Fibroblast of mammary gland (primary cell): ENCODE measurements at regions not wholly inside any gene's neighbourhood (a gene's known extent, or its start where the extent isn't known, plus 50 kb on each side); places are given as distances from the start of the nearest gene placed in this dataset.

Experiments used
- DNase-seq: peaks from one replicate; pipeline ENCODE4 v3.0.0-alpha.2; 2010; ENCODE audit warnings: low read depth
- H3K4me3 ChIP-seq: 2 replicates; pipeline ENCODE4 v1.5.1; 2011; ENCODE audit warnings: low read depth, mild to moderate bottlenecking, low read length, moderate library complexity; ENCODE audit not compliant: control insufficient read depth
- CTCF ChIP-seq: conservative IDR thresholded peaks from 2 replicates; pipeline ENCODE4 v1.5.1; 2011; ENCODE audit warnings: low read depth, low read length, inconsistent platforms; ENCODE audit not compliant: control insufficient read depth, insufficient read depth

DNA sequence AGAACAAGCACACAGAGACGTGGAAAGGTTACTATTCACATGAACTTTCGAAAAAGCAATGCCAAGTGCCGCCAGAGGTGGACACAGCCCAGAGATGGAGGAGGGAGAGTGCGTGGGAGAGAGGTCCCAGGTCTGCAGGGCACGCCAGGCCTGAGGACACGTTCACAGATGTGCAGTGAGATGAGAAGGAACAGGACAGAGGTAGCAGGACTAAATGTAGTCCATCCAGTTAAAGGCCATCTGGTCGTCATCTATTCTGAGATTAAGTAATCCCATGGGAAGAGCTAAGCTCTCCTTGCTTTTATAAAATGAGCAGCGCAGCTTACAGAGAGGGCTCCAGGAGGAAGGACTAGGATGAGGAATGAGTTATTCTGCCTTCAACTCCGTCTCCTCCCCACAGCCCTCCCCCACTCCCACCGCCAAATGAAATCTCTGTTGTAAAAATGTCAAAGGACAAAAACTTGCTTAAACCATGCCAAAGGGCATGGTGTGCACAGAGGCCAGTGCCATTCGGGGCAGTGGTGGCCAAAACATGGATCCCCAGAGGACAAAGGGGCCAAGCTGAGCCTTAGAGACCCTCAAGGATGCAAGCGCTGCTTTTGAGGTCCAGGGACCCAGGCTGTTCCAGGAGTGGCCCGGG, 85.4 kb upstream of the SLC25A33 start:
- DNase-seq: peak; percentile 22
- no peak for TF ChIP-seq CTCF
- H3K4me3 ChIP-seq: no peak overlapping the region

GRCh38 chr1:9454494-9455066, 84.7 kb upstream of the SLC25A33 start:
- no peak for TF ChIP-seq CTCF
- no peak overlapping the region for H3K4me3 ChIP-seq
- DNase-seq: no peak

DNA sequence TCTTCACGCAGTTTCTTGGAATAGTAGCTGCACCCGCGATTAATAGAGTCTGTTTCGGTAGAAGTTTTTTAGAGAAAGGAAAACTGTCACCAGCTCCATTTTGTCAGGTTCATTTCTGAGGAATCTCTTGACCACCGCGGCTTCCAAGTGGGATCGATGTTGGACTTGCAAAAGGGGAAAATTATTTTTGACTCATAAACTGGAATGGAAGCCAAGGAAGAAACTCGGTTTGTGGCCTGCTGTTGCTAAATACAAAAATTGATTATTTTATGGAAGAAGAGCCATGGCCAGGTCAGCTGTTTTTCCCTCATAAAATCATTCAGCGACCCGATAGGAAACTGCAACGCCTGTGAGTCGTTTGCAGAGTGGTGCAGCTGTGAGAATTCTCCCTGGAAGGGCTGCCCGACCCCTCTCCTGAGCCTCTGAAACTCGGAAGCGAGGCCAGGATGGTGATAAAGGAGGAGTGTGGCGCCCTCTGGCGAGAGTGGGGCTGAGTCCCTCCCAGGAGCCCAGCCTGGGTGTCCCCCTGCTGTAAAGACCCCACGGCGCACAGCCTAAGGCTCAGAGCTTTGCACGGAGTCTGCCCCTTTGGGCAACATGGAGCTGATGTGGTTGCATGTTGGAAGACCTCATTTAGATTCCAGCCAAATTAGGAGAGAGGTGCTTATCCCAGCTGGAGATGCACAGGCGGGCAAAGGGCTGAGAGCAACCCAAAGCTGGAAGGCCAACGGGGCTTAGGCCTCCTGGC, 83.6 kb upstream of the SLC25A33 start:
- TF ChIP-seq CTCF: peak; percentile 87

DNA sequence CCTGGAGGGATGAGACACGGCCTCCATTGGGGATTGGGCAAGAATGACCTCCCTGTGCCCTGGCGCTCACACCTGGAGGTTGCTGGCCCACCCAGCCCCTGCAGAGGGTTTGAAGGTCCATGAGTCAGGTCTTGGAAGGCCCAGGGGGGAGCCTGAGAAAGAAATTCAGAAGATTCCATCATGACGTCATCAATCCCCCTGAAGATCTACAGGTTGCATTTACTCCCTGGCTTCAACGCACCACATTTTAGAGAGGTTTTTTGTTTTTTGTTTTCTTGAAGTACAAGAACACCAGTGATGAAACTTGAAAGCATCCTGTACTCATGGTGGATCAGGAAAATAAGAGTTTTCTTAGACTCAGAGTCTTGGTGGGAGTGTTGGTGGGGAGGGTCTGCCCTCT, 82.4 kb upstream of the SLC25A33 start:
- no peak for DNase-seq
- no peak overlapping the region for H3K4me3 ChIP-seq
- no peak for TF ChIP-seq CTCF

More for the DNA sequence above, 83.6 kb upstream of the SLC25A33 start:
- DNase-seq: peak; percentile 68
- H3K4me3 ChIP-seq: peak overlapping the region; percentile 17

GRCh38 chr1:9459816-9460407, 79.4 kb upstream of the SLC25A33 start:
- no peak for TF ChIP-seq CTCF

DNA sequence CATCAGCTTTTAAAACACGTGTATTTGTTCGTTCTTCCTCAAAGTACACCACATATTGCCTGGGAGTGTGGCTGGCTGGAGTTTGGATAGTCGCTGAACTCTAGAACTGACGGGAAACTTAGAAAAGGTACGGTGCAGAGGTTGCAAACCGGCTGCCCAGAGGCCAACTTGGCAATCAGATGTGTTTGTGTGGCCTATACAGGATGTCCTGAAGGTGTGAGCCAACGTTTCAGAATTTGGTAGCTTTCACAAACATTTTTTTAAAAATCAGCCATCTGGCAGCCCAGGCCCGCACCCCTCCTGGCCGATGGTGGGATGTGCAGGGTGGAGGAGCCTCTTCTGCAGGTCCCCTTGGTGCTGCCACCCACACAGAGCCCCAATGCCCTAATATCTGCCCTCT, 73.6 kb upstream of the SLC25A33 start:
- no peak for DNase-seq
- H3K4me3 ChIP-seq: no peak overlapping the region
- TF ChIP-seq CTCF: no peak

More at GRCh38 chr1:9459816-9460407, 79.4 kb upstream of the SLC25A33 start:
- no peak overlapping the region for H3K4me3 ChIP-seq
- DNase-seq: no peak
